SH-SY5Y (cell line): ENCODE measurements at regions not wholly inside any gene's neighbourhood (a gene's known extent, or its start where the extent isn't known, plus 50 kb on each side); places are given as distances from the start of the nearest gene placed in this dataset.

Source experiments
- GATA2 ChIP-seq: IDR thresholded peaks from 2 replicates; pipeline ENCODE4 v1.6.1; 2011; ENCODE audit warnings: mild to moderate bottlenecking, low read depth, low read length
- GATA3 ChIP-seq: IDR thresholded peaks from 2 replicates; pipeline ENCODE4 v1.6.1; 2011; ENCODE audit warnings: low read depth, mild to moderate bottlenecking, low read length, moderate library complexity

GRCh38 chr2:212712991-212713390 lies 174.4 kb upstream of the ERBB4 start:
- TF ChIP-seq GATA2 (no peak), GATA3 (no peak)
